Activated CD4-positive, alpha-beta memory T cell treated with anti-CD3 and anti-CD28 coated beads for 36 hours (primary cell): ENCODE measurements at regions not wholly inside any gene's neighbourhood (a gene's known extent, or its start where the extent isn't known, plus 50 kb on each side); places are given as distances from the start of the nearest gene placed in this dataset.

Source experiments
- CTCF ChIA-PET: fragments of 350-600 bp; sonication (Branson Sonifier 250); formaldehyde crosslinking; loops from one replicate; lab custom pipeline; 2021; ENCODE audit warnings: antibody characterized with exemption, inconsistent platforms; lab: Charles Lee
- POLR2A ChIA-PET: fragments of 350-600 bp; sonication (Branson Sonifier 250); formaldehyde crosslinking; loops from one replicate; lab custom pipeline; 2021; ENCODE audit warnings: antibody characterized with exemption; lab: Charles Lee
- DNase-seq: peaks from one replicate; pipeline ENCODE4 v3.0.0-alpha.2; 2020
- H3K27ac Mint-ChIP-seq: one replicate; pipeline ENCODE4 v1.8.0; 2021; ENCODE audit warnings: mixed read lengths
- H3K27me3 Mint-ChIP-seq: one replicate; pipeline ENCODE4 v1.8.0; 2021; ENCODE audit warnings: mixed read lengths
- H3K36me3 Mint-ChIP-seq: one replicate; pipeline ENCODE4 v1.8.0; 2021; ENCODE audit warnings: mixed read lengths
- H3K4me1 Mint-ChIP-seq: one replicate; pipeline ENCODE4 v1.8.0; 2021; ENCODE audit warnings: low read depth, mixed read lengths
- H3K4me3 Mint-ChIP-seq: one replicate; pipeline ENCODE4 v1.8.0; 2021; ENCODE audit warnings: mild to moderate bottlenecking, mixed read lengths
- H3K9me3 Mint-ChIP-seq: one replicate; pipeline ENCODE4 v1.8.0; 2021; ENCODE audit warnings: mixed read lengths
- intact Hi-C: fragments of 100-400 bp; cut with micrococcal nuclease; formaldehyde crosslinking; loops from one replicate; pipeline ENCODE4 v1.15.1; 2023

- Mint-ChIP-seq H3K27me3 (no peaks in the 10 kb centered on the region), H3K36me3 (no peaks in the 10 kb centered on the region), H3K9me3 (no peaks in the 10 kb centered on the region), H3K27ac (no peak overlapping the region), H3K4me1 (no peaks in the 10 kb centered on the region), H3K4me3 (no peak overlapping the region)
- ChIA-PET CTCF (no interaction called here), POLR2A (no interaction called here)
- intact Hi-C loops, result no loop called here
- DNase-seq, result no peak
Observed at GRCh38 chr7:156153590-156153989, 341.3 kb upstream of the SHH start.

GRCh38 chr7:156152390-156152789 lies 340.1 kb upstream of the SHH start:
- CTCF ChIA-PET, result no interaction called here
- no peak overlapping the region for H3K4me3 Mint-ChIP-seq
- no peak for DNase-seq
- POLR2A ChIA-PET, result no interaction called here
- no peak overlapping the region for H3K27ac Mint-ChIP-seq
- intact Hi-C loops, result no loop called here
- no peaks in the 10 kb centered on the region for H3K36me3 Mint-ChIP-seq
- H3K9me3 Mint-ChIP-seq, result no peaks in the 10 kb centered on the region
- no peaks in the 10 kb centered on the region for H3K27me3 Mint-ChIP-seq
- H3K4me1 Mint-ChIP-seq, result no peaks in the 10 kb centered on the region

- intact Hi-C loops, result no loop called here
- Mint-ChIP-seq H3K36me3 (no peaks in the 10 kb centered on the region), H3K27ac (no peak overlapping the region), H3K27me3 (no peaks in the 10 kb centered on the region), H3K4me1 (no peaks in the 10 kb centered on the region), H3K9me3 (no peaks in the 10 kb centered on the region), H3K4me3 (no peak overlapping the region)
- POLR2A ChIA-PET, result no interaction called here
- DNase-seq, result no peak
- CTCF ChIA-PET, result no interaction called here
Observed at GRCh38 chr7:156151658-156152057, 339.4 kb upstream of the SHH start.

- ChIA-PET POLR2A (no interaction called here), CTCF (no interaction called here)
- intact Hi-C loops, result no loop called here
- H3K9me3 Mint-ChIP-seq, result no peaks in the 10 kb centered on the region
- H3K4me3 Mint-ChIP-seq, result no peak overlapping the region
- no peaks in the 10 kb centered on the region for H3K27me3 Mint-ChIP-seq
- no peaks in the 10 kb centered on the region for H3K4me1 Mint-ChIP-seq
- DNase-seq, result no peak
- no peaks in the 10 kb centered on the region for H3K36me3 Mint-ChIP-seq
- no peak overlapping the region for H3K27ac Mint-ChIP-seq
Observed at GRCh38 chr7:156151078-156151477, 338.8 kb upstream of the SHH start.

GRCh38 chr7:156148995-156149394 lies 336.7 kb upstream of the SHH start:
- POLR2A ChIA-PET, result no interaction called here
- no peak overlapping the region for H3K27ac Mint-ChIP-seq
- no peak overlapping the region for H3K4me3 Mint-ChIP-seq
- no peaks in the 10 kb centered on the region for H3K27me3 Mint-ChIP-seq
- H3K9me3 Mint-ChIP-seq, result no peaks in the 10 kb centered on the region
- CTCF ChIA-PET, result no interaction called here
- no peaks in the 10 kb centered on the region for H3K4me1 Mint-ChIP-seq
- intact Hi-C loops, result no loop called here
- H3K36me3 Mint-ChIP-seq, result no peaks in the 10 kb centered on the region
- DNase-seq, result no peak

GRCh38 chr7:156148547-156148946 lies 336.3 kb upstream of the SHH start:
- no peak overlapping the region for H3K27ac Mint-ChIP-seq
- no peaks in the 10 kb centered on the region for H3K36me3 Mint-ChIP-seq

GRCh38 chr7:156147756-156148504 lies 335.7 kb upstream of the SHH start:
- no peak overlapping the region for H3K27ac Mint-ChIP-seq
- ChIA-PET CTCF (no interaction called here), POLR2A (no interaction called here)
- H3K4me1 Mint-ChIP-seq, result no peaks in the 10 kb centered on the region
- no peak for DNase-seq
- peaks cover 1% of the 10 kb centered on the region for H3K27me3 Mint-ChIP-seq
- no peak overlapping the region for H3K4me3 Mint-ChIP-seq
- no peaks in the 10 kb centered on the region for H3K36me3 Mint-ChIP-seq
- intact Hi-C loops, result no loop called here
- no peaks in the 10 kb centered on the region for H3K9me3 Mint-ChIP-seq

More at GRCh38 chr7:156148547-156148946, 336.3 kb upstream of the SHH start:
- Mint-ChIP-seq H3K27me3 (no peaks in the 10 kb centered on the region), H3K9me3 (no peaks in the 10 kb centered on the region), H3K4me1 (no peaks in the 10 kb centered on the region), H3K4me3 (no peak overlapping the region)
- ChIA-PET CTCF (no interaction called here), POLR2A (no interaction called here)
- intact Hi-C loops, result no loop called here
- DNase-seq, result no peak

GRCh38 chr7:156147104-156147503 lies 334.8 kb upstream of the SHH start:
- Mint-ChIP-seq H3K9me3 (no peaks in the 10 kb centered on the region), H3K27ac (no peak overlapping the region), H3K36me3 (no peaks in the 10 kb centered on the region), H3K27me3 (peaks cover 2% of the 10 kb centered on the region), H3K4me1 (no peaks in the 10 kb centered on the region), H3K4me3 (no peak overlapping the region)
- CTCF ChIA-PET, result no interaction called here
- intact Hi-C loops, result no loop called here
- DNase-seq, result no peak
- POLR2A ChIA-PET, result no interaction called here

- POLR2A ChIA-PET, result no interaction called here
- intact Hi-C loops, result no loop called here
- CTCF ChIA-PET, result no interaction called here
- Mint-ChIP-seq H3K9me3 (no peaks in the 10 kb centered on the region), H3K27me3 (peaks cover 2% of the 10 kb centered on the region), H3K4me1 (no peaks in the 10 kb centered on the region), H3K27ac (no peak overlapping the region), H3K4me3 (no peak overlapping the region), H3K36me3 (no peaks in the 10 kb centered on the region)
- no peak for DNase-seq
Observed at GRCh38 chr7:156145996-156146395, 333.7 kb upstream of the SHH start.

GRCh38 chr7:156145184-156145583 lies 332.9 kb upstream of the SHH start:
- H3K9me3 Mint-ChIP-seq, result no peaks in the 10 kb centered on the region
- DNase-seq, result no peak
- H3K27ac Mint-ChIP-seq, result no peak overlapping the region
- H3K36me3 Mint-ChIP-seq, result no peaks in the 10 kb centered on the region
- intact Hi-C loops, result no loop called here
- ChIA-PET CTCF (no interaction called here), POLR2A (no interaction called here)
- no peaks in the 10 kb centered on the region for H3K4me1 Mint-ChIP-seq
- peaks cover 2% of the 10 kb centered on the region for H3K27me3 Mint-ChIP-seq
- H3K4me3 Mint-ChIP-seq, result no peak overlapping the region

- peaks cover 7% of the 10 kb centered on the region for H3K27me3 Mint-ChIP-seq
- ChIA-PET CTCF (no interaction called here), POLR2A (no interaction called here)
- H3K9me3 Mint-ChIP-seq, result no peaks in the 10 kb centered on the region
- DNase-seq, result no peak
- intact Hi-C loops, result no loop called here
- H3K27ac Mint-ChIP-seq, result no peak overlapping the region
- H3K4me3 Mint-ChIP-seq, result no peak overlapping the region
- H3K36me3 Mint-ChIP-seq, result no peaks in the 10 kb centered on the region
- H3K4me1 Mint-ChIP-seq, result no peaks in the 10 kb centered on the region
Observed at GRCh38 chr7:156143683-156144082, 331.4 kb upstream of the SHH start.

- ChIA-PET POLR2A (no interaction called here), CTCF (no interaction called here)
- Mint-ChIP-seq H3K27ac (no peak overlapping the region), H3K36me3 (no peaks in the 10 kb centered on the region), H3K4me1 (no peaks in the 10 kb centered on the region), H3K27me3 (peaks cover 7% of the 10 kb centered on the region), H3K9me3 (no peaks in the 10 kb centered on the region), H3K4me3 (no peak overlapping the region)
- no peak for DNase-seq
- intact Hi-C loops, result no loop called here
Observed at GRCh38 chr7:156143158-156143557, 330.9 kb upstream of the SHH start.

GRCh38 chr7:156141941-156142340 lies 329.7 kb upstream of the SHH start:
- no peaks in the 10 kb centered on the region for H3K4me1 Mint-ChIP-seq
- H3K9me3 Mint-ChIP-seq, result no peaks in the 10 kb centered on the region
- intact Hi-C loops, result no loop called here
- DNase-seq, result no peak
- H3K27ac Mint-ChIP-seq, result no peak overlapping the region
- no peak overlapping the region for H3K4me3 Mint-ChIP-seq
- POLR2A ChIA-PET, result no interaction called here
- no peaks in the 10 kb centered on the region for H3K36me3 Mint-ChIP-seq
- H3K27me3 Mint-ChIP-seq, result peaks cover 8% of the 10 kb centered on the region
- CTCF ChIA-PET, result interaction anchor here (0.7 kb wide), 1 partner anchor 314 kb away, joined by 3 read pairs; no protein-coding TSS in a partner anchor
